IMR-90 (cell line): ENCODE measurements at regions not wholly inside any gene's neighbourhood (a gene's known extent, or its start where the extent isn't known, plus 50 kb on each side); places are given as distances from the start of the nearest gene placed in this dataset.

Experiments
- ATAC-seq: fragments of 200-7000 bp; cut with Tn5 transposase; 2 replicates; pipeline ENCODE4 v1.9.1; 2020; ENCODE audit warnings: low read depth, mild to moderate bottlenecking, moderate library complexity
- BruUV-seq: library from RNA; stranded (reverse); fragments of 400-500 nt; replicated peaks from 2 replicates; lab custom pipeline; 2021; lab: Mats Ljungman, UMichigan
- CTCF ChIA-PET: fragments of 300-600 bp; formaldehyde crosslinking; extraction: SDS; loops from one replicate; lab custom pipeline; 2021; ENCODE audit warnings: antibody characterized with exemption; lab: Yijun Ruan, JAX
- POLR2A ChIA-PET: fragments of 300-600 bp; sonication (Branson Sonifier 250); formaldehyde crosslinking; loops from one replicate; lab custom pipeline; 2022; ENCODE audit warnings: antibody characterized with exemption; ENCODE audit not compliant: unreplicated experiment; lab: Charles Lee
- DNase-seq: peaks from one replicate; pipeline ENCODE4 v3.0.0; 2013
- H2AFZ ChIP-seq: replicated peaks from 2 replicates; pipeline ENCODE3; 2013; ENCODE audit warnings: low read length, mild to moderate bottlenecking; ENCODE audit not compliant: poor library complexity
- H2AK5ac ChIP-seq: 2 replicates; pipeline ENCODE4 v1.6.1; 2013; ENCODE audit warnings: low read depth, low read length, inconsistent platforms
- H2AK9ac ChIP-seq: replicated peaks from 2 replicates; pipeline ENCODE3; 2013; ENCODE audit warnings: mild to moderate bottlenecking, low read depth, low read length, moderate library complexity; ENCODE audit not compliant: poor library complexity
- H2BK120ac ChIP-seq: 2 replicates; pipeline ENCODE4 v1.6.1; 2013; ENCODE audit warnings: low read depth, low read length, inconsistent platforms
- H2BK15ac ChIP-seq: 3 replicates; pipeline ENCODE4 v1.6.1; 2013; ENCODE audit warnings: low read depth, low read length, inconsistent platforms
- H2BK20ac ChIP-seq: 2 replicates; pipeline ENCODE4 v1.6.1; 2013; ENCODE audit warnings: low read depth, mild to moderate bottlenecking, inconsistent platforms, low read length, moderate library complexity
- H2BK5ac ChIP-seq: 2 replicates; pipeline ENCODE4 v1.6.1; 2013; ENCODE audit warnings: mild to moderate bottlenecking, low read depth, low read length, inconsistent platforms; ENCODE audit not compliant: poor library complexity, severe bottlenecking
- H3K14ac ChIP-seq: replicated peaks from 2 replicates; pipeline ENCODE4 v1.6.1; 2013; ENCODE audit warnings: low read depth, low read length, inconsistent platforms
- H3K18ac ChIP-seq: 2 replicates; pipeline ENCODE4 v1.6.1; 2013; ENCODE audit warnings: low read depth, low read length, control low read depth
- H3K23ac ChIP-seq: 2 replicates; pipeline ENCODE4 v1.6.1; 2013; ENCODE audit warnings: low read depth, low read length, inconsistent platforms
- H3K27ac ChIP-seq: 2 replicates; pipeline ENCODE4 v1.5.1; 2013; ENCODE audit warnings: mild to moderate bottlenecking, control low read depth, low read length; ENCODE audit not compliant: insufficient read depth
- H3K27me3 ChIP-seq: 2 replicates; pipeline ENCODE4 v1.6.1; 2013; ENCODE audit warnings: low read length; ENCODE audit not compliant: control insufficient read depth, insufficient read depth
- H3K36me3 ChIP-seq: 2 replicates; pipeline ENCODE4 v1.6.1; 2013; ENCODE audit warnings: low read length, mixed read lengths; ENCODE audit not compliant: control insufficient read depth, insufficient read depth
- H3K4ac ChIP-seq: 2 replicates; pipeline ENCODE4 v1.6.1; 2013; ENCODE audit warnings: low read depth, low read length, inconsistent platforms
- H3K4me1 ChIP-seq: 2 replicates; pipeline ENCODE4 v1.6.1; 2013; ENCODE audit warnings: low read length, mixed read lengths; ENCODE audit not compliant: control insufficient read depth, insufficient read depth
- H3K4me2 ChIP-seq: 2 replicates; pipeline ENCODE4 v1.6.1; 2013; ENCODE audit warnings: low read depth, mild to moderate bottlenecking, control low read depth, low read length, moderate library complexity
- H3K4me3 ChIP-seq: 2 replicates; pipeline ENCODE4 v1.5.1; 2013; ENCODE audit warnings: low read depth, mild to moderate bottlenecking, control low read depth, low read length, moderate library complexity; ENCODE audit not compliant: insufficient read depth
- H3K56ac ChIP-seq: 2 replicates; pipeline ENCODE4 v1.6.1; 2013; ENCODE audit warnings: low read length, inconsistent platforms; ENCODE audit not compliant: insufficient read depth; ENCODE audit errors: extremely low read depth
- H3K79me1 ChIP-seq, 2 experiments: 2 replicates each; pipeline ENCODE4 v1.6.1; 2013; ENCODE audit warnings: low read length in 2 of 2, inconsistent platforms in 1 of 2, low read depth in 1 of 2
- H3K9ac ChIP-seq: 2 replicates; pipeline ENCODE4 v1.6.1; 2013; ENCODE audit warnings: low read depth, low read length, control low read depth
- H3K9me1 ChIP-seq: 2 replicates; pipeline ENCODE4 v1.6.1; 2013; ENCODE audit warnings: low read length, inconsistent platforms; ENCODE audit not compliant: insufficient read depth
- H3K9me3 ChIP-seq: 2 replicates; pipeline ENCODE4 v1.6.1; 2013; ENCODE audit warnings: low read length; ENCODE audit not compliant: control insufficient read depth, insufficient read depth
- H4K20me1 ChIP-seq: 2 replicates; pipeline ENCODE4 v1.6.1; 2013; ENCODE audit warnings: low read length, inconsistent platforms; ENCODE audit not compliant: insufficient read depth
- H4K5ac ChIP-seq: 2 replicates; pipeline ENCODE4 v1.6.1; 2013; ENCODE audit warnings: mild to moderate bottlenecking, low read depth, low read length, control low read depth
- H4K8ac ChIP-seq, 2 experiments: 2 replicates each; pipeline ENCODE4 v1.6.1; 2013; ENCODE audit warnings: low read depth in 2 of 2, low read length in 2 of 2, control low read depth in 1 of 2, inconsistent platforms in 1 of 2
- H4K91ac ChIP-seq: 2 replicates; pipeline ENCODE4 v1.6.1; 2013; ENCODE audit warnings: low read depth, low read length, inconsistent platforms; ENCODE audit not compliant: insufficient read depth
- BHLHE40 ChIP-seq: fragments of 150-350 bp; IDR thresholded peaks from 2 replicates; pipeline ENCODE4 v1.6.1; 2016; ENCODE audit warnings: mild to moderate bottlenecking, low read depth, low read length
- CEBPB ChIP-seq: IDR thresholded peaks from 2 replicates; pipeline ENCODE4 v1.6.1; 2012; ENCODE audit warnings: low read depth, low read length, improper control_type of control experiment
- CHD1 ChIP-seq: IDR thresholded peaks from 2 replicates; pipeline ENCODE4 v1.6.1; 2012; ENCODE audit warnings: low read depth, low read length, improper control_type of control experiment
- MAFK ChIP-seq: IDR thresholded peaks from 2 replicates; pipeline ENCODE4 v1.6.1; 2012; ENCODE audit warnings: low read depth, low read length, improper control_type of control experiment
- MAZ ChIP-seq: IDR thresholded peaks from 2 replicates; pipeline ENCODE4 v1.6.1; 2012; ENCODE audit warnings: low read depth, mild to moderate bottlenecking, low read length, improper control_type of control experiment, moderate library complexity, borderline replicate concordance
- MXI1 ChIP-seq: IDR thresholded peaks from 2 replicates; pipeline ENCODE4 v1.6.1; 2012; ENCODE audit warnings: low read depth, mild to moderate bottlenecking, low read length, moderate library complexity, borderline replicate concordance
- NFE2L2 ChIP-seq: fragments of 150-350 bp; IDR thresholded peaks from 2 replicates; pipeline ENCODE4 v1.6.1; 2016; ENCODE audit warnings: low read depth, mild to moderate bottlenecking, low read length
- POLR2A ChIP-seq: IDR thresholded peaks from 2 replicates; pipeline ENCODE4 v1.6.1; 2012; ENCODE audit warnings: mild to moderate bottlenecking, low read depth, low read length
- RAD21 ChIP-seq: IDR thresholded peaks from 2 replicates; pipeline ENCODE4 v1.6.1; 2012; ENCODE audit warnings: low read length, improper control_type of control experiment
- RCOR1 ChIP-seq: IDR thresholded peaks from 2 replicates; pipeline ENCODE4 v1.6.1; 2012; ENCODE audit warnings: mild to moderate bottlenecking, low read length, improper control_type of control experiment; ENCODE audit not compliant: insufficient replicate concordance
- RFX5 ChIP-seq: IDR thresholded peaks from 2 replicates; pipeline ENCODE4 v1.8.0; 2012; ENCODE audit warnings: low read depth, mild to moderate bottlenecking, low read length, moderate library complexity
- SMC3 ChIP-seq: fragments of 150-350 bp; IDR thresholded peaks from 2 replicates; pipeline ENCODE4 v1.6.1; 2016; ENCODE audit warnings: low read depth, mild to moderate bottlenecking, antibody characterized with exemption, low read length, moderate library complexity
- WGBS, 2 experiments: methylation state at CpG; one replicate each; pipeline versions ENCODE4 v1.1.5 to v1.1.7; 2013; ENCODE audit warnings: missing lambda C conversion rate in 2 of 2; ENCODE audit not compliant: insufficient read length in 1 of 2; ENCODE audit errors: extremely low coverage in 2 of 2; 5-methylcytosine and 5-hydroxymethylcytosine counted together
- dilution Hi-C: fragments of 300-500 bp; cut with HindIII; formaldehyde crosslinking; loops from one replicate; pipeline ENCODE4 v1.14.3; 2018; ENCODE audit warnings: low sequenced_read_pairs; ENCODE audit not compliant: unreplicated experiment
- in situ Hi-C: fragments of 300-500 bp; cut with MboI; formaldehyde crosslinking; loops from 3 replicates; pipeline ENCODE4 v1.14.3; 2019; ENCODE audit warnings: low sequenced_read_pairs, inconsistent platforms, mixed read lengths
- intact Hi-C: fragments of 100-400 bp; cut with micrococcal nuclease; formaldehyde crosslinking; loops from 2 replicates; pipeline ENCODE4 v1.10.0; 2022
- TF ChIP-seq, protein P1 (sequence below): conservative IDR thresholded peaks from 2 replicates; pipeline ENCODE4 v1.5.1; 2012; ENCODE audit warnings: mild to moderate bottlenecking, low read depth, low read length, improper control_type of control experiment
- TF ChIP-seq, protein P2 (sequence below): fragments of 150-350 bp; IDR thresholded peaks from 2 replicates; pipeline ENCODE4 v1.6.1; 2016; ENCODE audit warnings: low read depth, mild to moderate bottlenecking, low read length, moderate library complexity, borderline replicate concordance
- TF ChIP-seq, protein P3 (sequence below): fragments of 150-350 bp; IDR thresholded peaks from 2 replicates; pipeline ENCODE4 v1.6.1; 2017; ENCODE audit warnings: mild to moderate bottlenecking, antibody characterized with exemption, low read length, low read depth

DNA sequence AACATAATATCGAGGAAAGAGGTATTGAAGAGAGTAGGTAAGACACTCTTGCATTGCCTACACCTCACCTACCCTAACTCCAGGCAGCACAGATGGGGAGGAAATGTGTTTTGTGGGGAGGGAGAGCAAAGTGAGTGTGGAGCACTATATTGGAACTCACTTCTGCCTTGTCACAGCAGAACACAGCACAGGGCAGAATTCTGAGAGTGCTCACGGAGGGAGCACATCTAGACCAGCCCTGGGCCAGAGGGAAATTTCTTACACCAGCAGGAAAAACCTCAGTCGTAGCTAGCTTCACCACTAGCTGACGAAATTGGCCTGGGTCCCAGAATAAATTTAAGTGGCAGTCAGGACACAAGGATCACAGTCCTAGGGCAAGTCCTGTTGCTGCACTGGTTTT lies 517.3 kb downstream of the TMA16 start:
- Histone ChIP-seq H2BK5ac (no peak overlapping the region), H4K91ac (no peak overlapping the region), H3K23ac (no peak overlapping the region), H3K9me3 (no peaks in the 10 kb centered on the region; the same call in 1 of the 2 replicates), H3K79me1 (no peaks in the 10 kb centered on the region), H2BK15ac (no peak overlapping the region), H3K4me3 (no peak overlapping the region), H3K27me3 (no peaks in the 10 kb centered on the region), H3K4me1 (no peaks in the 10 kb centered on the region), H3K14ac (no peak overlapping the region), H2AK5ac (no peak overlapping the region), H4K20me1 (no peaks in the 10 kb centered on the region), H3K27ac (no peak overlapping the region), H3K4ac (no peak overlapping the region), H3K36me3 (no peaks in the 10 kb centered on the region), H3K56ac (no peak overlapping the region), H3K9ac (no peak overlapping the region), H3K18ac (no peak overlapping the region), H2AK9ac (no peak overlapping the region), H3K9me1 (no peaks in the 10 kb centered on the region), H2BK120ac (no peak overlapping the region), H4K8ac (no peak overlapping the region), H4K5ac (no peak overlapping the region), H2BK20ac (no peak overlapping the region), H3K4me2 (no peak overlapping the region), H2AFZ (no peak overlapping the region)
- in situ Hi-C loops, result no loop called here
- no peak for ATAC-seq
- dilution Hi-C loops, result no loop called here
- WGBS, 2 experiments, result no CpG with 5 or more reads among the region's 4 CpGs
- intact Hi-C loops, result no loop called here
- no peak for DNase-seq
- no peak for TF ChIP-seq CHD1
- TF ChIP-seq MXI1, result no peak
- no peak for TF ChIP-seq MAZ
- TF ChIP-seq, protein P1, sequence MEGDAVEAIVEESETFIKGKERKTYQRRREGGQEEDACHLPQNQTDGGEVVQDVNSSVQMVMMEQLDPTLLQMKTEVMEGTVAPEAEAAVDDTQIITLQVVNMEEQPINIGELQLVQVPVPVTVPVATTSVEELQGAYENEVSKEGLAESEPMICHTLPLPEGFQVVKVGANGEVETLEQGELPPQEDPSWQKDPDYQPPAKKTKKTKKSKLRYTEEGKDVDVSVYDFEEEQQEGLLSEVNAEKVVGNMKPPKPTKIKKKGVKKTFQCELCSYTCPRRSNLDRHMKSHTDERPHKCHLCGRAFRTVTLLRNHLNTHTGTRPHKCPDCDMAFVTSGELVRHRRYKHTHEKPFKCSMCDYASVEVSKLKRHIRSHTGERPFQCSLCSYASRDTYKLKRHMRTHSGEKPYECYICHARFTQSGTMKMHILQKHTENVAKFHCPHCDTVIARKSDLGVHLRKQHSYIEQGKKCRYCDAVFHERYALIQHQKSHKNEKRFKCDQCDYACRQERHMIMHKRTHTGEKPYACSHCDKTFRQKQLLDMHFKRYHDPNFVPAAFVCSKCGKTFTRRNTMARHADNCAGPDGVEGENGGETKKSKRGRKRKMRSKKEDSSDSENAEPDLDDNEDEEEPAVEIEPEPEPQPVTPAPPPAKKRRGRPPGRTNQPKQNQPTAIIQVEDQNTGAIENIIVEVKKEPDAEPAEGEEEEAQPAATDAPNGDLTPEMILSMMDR, result no peak
- TF ChIP-seq RFX5, result no peak
- no peak for TF ChIP-seq RCOR1
- no peak for TF ChIP-seq MAFK
- no peak for TF ChIP-seq CEBPB
- TF ChIP-seq POLR2A, result no peak
- TF ChIP-seq NFE2L2, result no peak
- TF ChIP-seq, protein P2, sequence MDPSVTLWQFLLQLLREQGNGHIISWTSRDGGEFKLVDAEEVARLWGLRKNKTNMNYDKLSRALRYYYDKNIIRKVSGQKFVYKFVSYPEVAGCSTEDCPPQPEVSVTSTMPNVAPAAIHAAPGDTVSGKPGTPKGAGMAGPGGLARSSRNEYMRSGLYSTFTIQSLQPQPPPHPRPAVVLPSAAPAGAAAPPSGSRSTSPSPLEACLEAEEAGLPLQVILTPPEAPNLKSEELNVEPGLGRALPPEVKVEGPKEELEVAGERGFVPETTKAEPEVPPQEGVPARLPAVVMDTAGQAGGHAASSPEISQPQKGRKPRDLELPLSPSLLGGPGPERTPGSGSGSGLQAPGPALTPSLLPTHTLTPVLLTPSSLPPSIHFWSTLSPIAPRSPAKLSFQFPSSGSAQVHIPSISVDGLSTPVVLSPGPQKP, result no peak
- TF ChIP-seq RAD21, result no peak
- TF ChIP-seq SMC3, result no peak
- TF ChIP-seq BHLHE40, result no peak
- TF ChIP-seq, protein P3, sequence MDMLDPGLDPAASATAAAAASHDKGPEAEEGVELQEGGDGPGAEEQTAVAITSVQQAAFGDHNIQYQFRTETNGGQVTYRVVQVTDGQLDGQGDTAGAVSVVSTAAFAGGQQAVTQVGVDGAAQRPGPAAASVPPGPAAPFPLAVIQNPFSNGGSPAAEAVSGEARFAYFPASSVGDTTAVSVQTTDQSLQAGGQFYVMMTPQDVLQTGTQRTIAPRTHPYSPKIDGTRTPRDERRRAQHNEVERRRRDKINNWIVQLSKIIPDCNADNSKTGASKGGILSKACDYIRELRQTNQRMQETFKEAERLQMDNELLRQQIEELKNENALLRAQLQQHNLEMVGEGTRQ, result no peak
- ChIA-PET CTCF (no interaction called here), POLR2A (no interaction called here)
- BruUV-seq, result no TSS peak
